ENCODE measurements at regions not wholly inside any gene's neighbourhood (a gene's known extent, or its start where the extent isn't known, plus 50 kb on each side); places are given as distances from the start of the nearest gene placed in this dataset.

DNA sequence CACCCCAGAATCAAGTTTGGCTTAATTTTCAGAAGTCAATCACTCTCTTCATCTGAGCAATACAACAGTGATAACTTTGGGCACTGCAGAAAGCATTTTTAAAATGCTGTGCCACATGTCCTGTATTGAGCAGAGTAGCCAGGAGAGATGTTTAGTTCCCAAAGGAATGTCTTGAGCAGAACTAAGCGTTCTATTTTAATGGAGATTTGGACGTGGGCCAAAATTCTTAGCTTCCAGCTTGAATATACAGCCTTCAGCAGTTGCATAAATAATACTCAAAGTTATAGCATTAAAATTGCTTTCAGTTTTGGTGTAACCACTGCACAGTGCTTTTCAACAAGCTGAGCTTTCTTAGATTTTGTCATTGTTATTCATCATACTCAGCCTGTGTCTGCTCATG is 679.2 kb downstream of the NLGN4X start:
- FAIRE-seq (no peak), DNase-seq (ENCODE audit: insufficient read length, low spot score) (no peak)

DNA sequence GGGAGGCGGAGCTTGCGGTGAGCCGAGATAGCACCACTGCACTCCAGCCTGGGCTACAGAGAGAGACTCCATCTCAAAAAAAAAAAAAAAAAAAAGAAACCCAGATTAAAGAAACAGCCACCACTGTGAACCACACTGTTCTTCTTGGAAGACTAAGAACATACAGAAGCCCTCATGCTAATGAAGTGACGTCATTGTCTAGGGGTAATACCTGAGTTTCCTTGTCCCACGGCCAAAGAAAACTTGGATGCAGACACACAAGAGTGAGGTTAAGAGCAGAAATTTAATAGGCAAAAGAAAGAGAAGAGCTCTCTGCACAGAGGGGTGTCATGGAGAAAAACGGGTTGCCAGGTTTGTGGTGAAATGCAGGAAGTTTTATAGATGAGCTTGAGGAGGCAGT is 691.6 kb downstream of the NLGN4X start:
- DNase-seq (ENCODE audit: insufficient read length, low spot score) (no peak), FAIRE-seq (no peak)

GRCh38 chrX:5536261-5536660 is 692.4 kb downstream of the NLGN4X start:
- DNase-seq (ENCODE audit: insufficient read length, low spot score) (no peak), FAIRE-seq (no peak)

- FAIRE-seq (no peak), DNase-seq (ENCODE audit: insufficient read length, low spot score) (no peak)
Measured at GRCh38 chrX:5528057-5528456, 700.6 kb downstream of the NLGN4X start.

- no peak for DNase-seq (ENCODE audit: insufficient read length, low spot score)
- no peak for FAIRE-seq
Measured at GRCh38 chrX:5526191-5526590, 702.5 kb downstream of the NLGN4X start.

- FAIRE-seq (no peak), DNase-seq (ENCODE audit: insufficient read length, low spot score) (no peak)
Measured at GRCh38 chrX:5490786-5491563, 737.7 kb downstream of the NLGN4X start.

DNA sequence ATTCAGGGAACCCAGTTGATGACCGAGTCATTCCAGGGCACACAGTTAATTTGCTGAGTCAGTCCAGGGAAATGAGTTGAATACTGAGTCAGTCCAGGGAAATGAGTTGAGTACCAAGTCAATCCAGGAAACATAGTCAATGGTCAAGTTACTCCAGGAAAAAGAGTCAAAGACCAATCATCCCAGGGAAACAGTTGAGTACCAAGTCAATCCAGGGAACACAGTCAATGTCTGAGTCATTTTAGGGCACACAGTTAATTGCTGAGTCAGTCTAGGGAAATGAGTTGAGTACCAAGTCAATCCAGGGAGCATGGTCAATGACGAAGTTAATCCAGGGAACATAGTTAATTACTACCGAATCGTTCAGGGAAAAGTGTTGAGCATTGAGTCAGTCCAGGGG is 754.4 kb downstream of the NLGN4X start:
- DNase-seq (ENCODE audit: insufficient read length, low spot score) = no peak
- FAIRE-seq = no peak

DNA sequence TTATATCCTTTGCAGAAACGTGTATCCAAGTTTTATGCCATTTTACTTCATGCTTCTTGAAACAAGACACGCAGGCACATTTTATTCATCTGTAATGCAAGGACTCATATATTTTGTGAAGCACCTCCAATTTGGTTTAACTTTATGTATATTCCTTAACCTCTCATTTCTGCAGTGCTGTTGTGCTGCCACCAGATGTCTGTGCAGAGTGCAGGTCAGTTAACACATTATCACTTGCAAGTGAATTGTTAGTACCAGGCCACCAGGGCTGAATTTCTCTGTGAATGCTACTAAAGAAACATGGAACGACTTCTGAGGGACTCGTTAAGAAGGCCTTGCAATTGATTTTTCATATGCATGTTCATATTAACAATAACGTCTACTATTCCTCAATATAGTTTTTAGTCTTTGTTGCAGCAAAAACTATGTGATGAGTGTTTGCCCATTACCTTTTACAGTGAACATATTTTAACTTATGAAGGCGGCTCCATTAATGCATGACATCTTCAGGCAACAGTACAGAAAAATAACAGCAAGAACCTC is 770.3 kb downstream of the NLGN4X start:
- DNase-seq (ENCODE audit: insufficient read length, low spot score) (no peak), FAIRE-seq (no peak)

DNA sequence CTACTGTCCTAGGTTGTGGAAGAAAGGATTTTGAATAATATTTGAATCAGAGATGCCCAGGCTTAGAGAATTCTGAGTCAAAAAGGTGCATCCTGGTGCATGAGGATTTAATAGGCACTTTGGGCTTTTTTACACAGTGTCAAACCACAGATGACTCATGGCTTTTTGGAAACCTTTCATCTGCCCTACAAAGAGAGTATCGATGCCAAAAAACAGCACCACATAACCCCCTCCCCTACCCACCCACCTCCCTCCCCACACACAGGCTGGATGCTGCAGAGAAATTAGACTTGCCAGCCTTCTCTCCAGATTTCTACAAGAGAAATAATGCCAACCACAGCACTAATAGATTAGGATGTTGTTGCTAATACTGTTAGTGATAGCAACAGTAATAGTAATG is 779.3 kb downstream of the NLGN4X start:
- no peak for FAIRE-seq
- DNase-seq (ENCODE audit: insufficient read length, low spot score) = no peak

DNA sequence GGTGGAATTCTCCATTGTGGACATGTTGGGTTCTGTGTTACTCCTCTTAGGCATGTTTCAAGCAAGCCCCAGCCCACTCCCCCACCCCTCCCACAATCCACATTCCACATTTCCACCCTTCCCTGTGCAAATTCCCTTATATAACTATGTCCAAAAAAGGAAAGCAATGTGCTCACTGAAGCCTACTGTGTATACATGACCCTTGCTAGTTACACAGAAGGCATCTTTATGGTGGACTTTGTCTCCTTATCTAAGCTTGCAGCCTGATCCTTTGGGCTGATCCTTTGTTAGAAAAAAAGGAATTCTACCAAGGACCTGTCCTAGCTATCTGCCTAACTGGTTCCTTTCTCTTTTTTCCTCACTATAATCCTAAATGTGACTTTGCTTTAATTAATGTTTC is 796.8 kb downstream of the NLGN4X start:
- no peak for FAIRE-seq
- no peak for DNase-seq (ENCODE audit: insufficient read length, low spot score)

DNA sequence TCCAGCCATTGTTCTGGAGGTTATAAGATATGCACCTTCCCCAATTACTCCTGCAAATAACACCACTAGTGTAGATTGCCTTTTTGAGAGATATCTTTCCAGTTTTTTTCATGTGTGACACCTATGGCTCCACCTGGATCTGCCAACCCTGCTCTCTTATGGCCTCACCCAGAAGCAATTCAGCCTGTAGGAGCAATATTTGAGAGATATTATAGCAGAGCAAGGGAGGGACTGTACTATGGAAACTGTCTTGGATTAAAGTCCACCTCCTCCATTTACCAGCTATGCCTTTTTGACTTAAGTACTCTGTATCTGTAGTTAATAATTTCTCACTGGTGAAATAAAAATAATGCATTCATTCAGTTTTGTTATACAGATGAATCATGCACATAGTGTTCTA is 803.5 kb downstream of the NLGN4X start:
- DNase-seq (ENCODE audit: insufficient read length, low spot score) (no peak), FAIRE-seq (no peak)

DNA sequence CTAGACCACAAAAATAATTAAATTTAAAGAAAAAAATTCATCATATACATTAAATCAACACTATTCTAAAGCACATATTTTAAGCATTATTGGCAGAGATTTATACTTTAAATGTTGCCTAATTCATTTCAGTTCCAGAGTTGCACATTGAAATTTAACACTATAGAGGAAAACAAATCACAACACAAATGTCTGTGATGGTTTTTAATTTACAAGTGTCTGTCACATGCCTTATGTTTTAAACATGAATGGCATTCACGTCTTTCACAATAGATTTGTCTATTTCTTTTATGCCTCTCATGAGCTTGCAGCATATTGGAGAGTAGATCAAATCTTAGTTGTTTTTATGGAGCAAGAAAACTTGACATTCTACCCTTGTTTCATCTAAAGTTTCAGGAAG is 811.3 kb downstream of the NLGN4X start:
- FAIRE-seq = no peak
- DNase-seq (ENCODE audit: insufficient read length, low spot score) = no peak

- no peak for FAIRE-seq
- no peak for DNase-seq (ENCODE audit: insufficient read length, low spot score)
Measured at GRCh38 chrX:5415738-5416137, 812.9 kb downstream of the NLGN4X start.

GRCh38 chrX:5409106-5409505 is 819.6 kb downstream of the NLGN4X start:
- FAIRE-seq (no peak), DNase-seq (ENCODE audit: insufficient read length, low spot score) (no peak)

- no peak for FAIRE-seq
- DNase-seq (ENCODE audit: insufficient read length, low spot score) = no peak
Measured at GRCh38 chrX:5402461-5402860, 826.2 kb downstream of the NLGN4X start.

GRCh38 chrX:5399403-5399802 is 829.3 kb downstream of the NLGN4X start:
- FAIRE-seq = no peak
- no peak for DNase-seq (ENCODE audit: insufficient read length, low spot score)

DNA sequence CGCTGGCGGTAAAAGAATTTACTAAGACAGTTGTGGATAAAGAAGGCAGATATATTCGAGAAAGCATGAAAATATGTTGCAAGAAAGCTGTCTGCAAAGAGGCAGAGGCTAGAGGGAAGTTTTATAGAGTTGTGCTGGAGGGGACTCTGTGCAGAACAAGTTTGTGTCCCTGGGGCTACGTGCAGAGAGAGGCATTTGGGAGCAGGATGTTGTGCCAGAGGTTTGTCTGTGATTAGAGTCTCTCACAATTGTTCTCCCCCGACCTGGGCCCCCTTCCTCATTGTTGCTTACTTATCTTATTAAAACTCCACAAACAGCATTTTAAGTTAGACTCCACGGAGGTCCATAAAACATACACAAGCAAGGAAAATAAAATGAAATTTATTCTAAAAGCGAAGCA is 831.3 kb downstream of the NLGN4X start:
- FAIRE-seq (no peak), DNase-seq (ENCODE audit: insufficient read length, low spot score) (no peak)

DNA sequence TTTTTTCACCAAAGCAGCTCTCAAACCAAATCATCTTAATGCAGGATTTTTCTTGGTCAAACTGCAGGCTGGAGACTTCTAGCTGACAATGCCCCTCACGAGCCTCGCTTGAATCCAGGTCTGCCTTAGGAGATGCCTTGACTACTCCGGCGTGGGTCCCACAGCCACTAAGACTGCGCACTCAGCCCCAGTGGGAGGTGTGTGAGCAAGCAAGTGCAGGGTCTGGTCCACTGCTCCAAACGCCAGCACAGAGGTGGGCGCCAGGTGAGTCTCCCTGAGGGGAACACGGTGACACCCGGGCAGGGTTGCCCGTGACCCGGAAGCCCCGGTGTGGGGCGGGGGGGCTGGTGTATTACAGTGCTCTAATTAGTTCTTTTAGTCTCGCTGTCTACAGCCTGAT is 838.3 kb downstream of the NLGN4X start:
- no peak for FAIRE-seq
- no peak for DNase-seq (ENCODE audit: insufficient read length, low spot score)

DNA sequence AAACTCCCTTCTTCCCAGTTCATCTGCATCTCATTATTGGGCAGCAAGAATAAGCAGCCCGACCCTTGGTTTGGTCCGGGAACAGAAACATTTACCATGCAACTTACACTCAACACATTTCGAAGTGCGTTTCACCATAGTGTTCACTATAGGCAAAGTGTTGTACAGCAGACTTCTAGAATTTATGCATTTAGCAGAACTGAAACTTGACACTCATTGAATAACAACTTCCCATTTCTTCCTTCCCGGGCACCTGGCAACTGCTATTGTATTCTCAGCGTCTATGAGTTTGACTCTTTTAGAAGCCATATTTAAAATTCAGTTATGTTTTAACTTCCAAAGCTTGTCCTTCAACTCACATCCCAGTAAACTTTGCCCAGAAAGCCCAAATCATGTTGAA is 840.6 kb downstream of the NLGN4X start:
- DNase-seq (ENCODE audit: insufficient read length, low spot score) (no peak), FAIRE-seq (no peak)

GRCh38 chrX:5380426-5380825 is 848.2 kb downstream of the NLGN4X start:
- no peak for DNase-seq (ENCODE audit: insufficient read length, low spot score)
- no peak for FAIRE-seq

DNA sequence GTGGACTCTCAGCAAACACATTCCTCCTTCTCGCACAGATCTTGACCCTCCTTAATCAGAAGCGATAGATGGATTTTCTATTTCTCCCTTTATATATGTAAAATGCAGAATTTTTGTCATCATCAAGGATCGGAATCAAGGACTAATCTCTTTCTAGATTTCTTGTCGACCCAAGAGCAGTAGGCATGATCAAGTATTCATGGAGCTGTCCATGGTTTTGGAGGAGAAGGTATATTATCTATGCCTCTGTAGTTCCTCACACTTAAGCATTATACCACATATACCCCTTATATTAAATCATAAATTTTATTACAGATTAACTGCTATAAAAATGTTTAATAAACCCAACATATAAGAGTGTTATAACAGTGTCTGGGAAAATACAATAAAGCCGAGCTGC is 886.8 kb downstream of the NLGN4X start:
- FAIRE-seq (no peak), DNase-seq (ENCODE audit: insufficient read length, low spot score) (no peak)

DNA sequence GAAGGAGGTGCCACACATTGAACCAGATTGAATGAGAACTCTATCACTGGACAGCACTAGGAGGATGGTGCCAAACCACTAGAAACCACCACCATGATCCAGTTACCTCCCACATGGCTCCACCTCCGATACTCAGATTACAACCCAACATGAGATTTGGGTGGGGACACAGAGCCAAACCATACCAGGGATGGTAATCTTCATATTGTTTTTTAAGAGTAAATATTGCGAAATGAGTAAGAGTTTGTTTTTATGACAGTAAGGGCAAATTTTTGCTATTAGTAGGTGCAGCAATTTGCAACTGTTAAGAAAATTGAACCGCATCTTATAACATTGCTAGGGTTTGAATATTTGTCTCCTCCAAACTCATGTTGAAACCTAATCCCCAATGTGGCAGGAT is 891.5 kb downstream of the NLGN4X start:
- DNase-seq (ENCODE audit: insufficient read length, low spot score) (no peak), FAIRE-seq (no peak)

- FAIRE-seq (no peak), DNase-seq (ENCODE audit: insufficient read length, low spot score) (no peak)
Measured at GRCh38 chrX:5324546-5324945, 904.1 kb downstream of the NLGN4X start.
